ENCODE measurements at regions not wholly inside any gene's neighbourhood (a gene's known extent, or its start where the extent isn't known, plus 50 kb on each side); places are given as distances from the start of the nearest gene placed in this dataset.

GRCh38 chr4:164116286-164116685, 621.8 kb downstream of the TMA16 start:
- peak overlapping the region; percentile 41 for H2AFZ ChIP-seq (replicated peaks)
- no peaks in the 10 kb centered on the region for H3K4me1 Mint-ChIP-seq
- H3K9me3 Mint-ChIP-seq = no peaks in the 10 kb centered on the region
- DNase-seq (ENCODE audit: low spot score) = no peak
- H3K36me3 ChIP-seq = no peaks in the 10 kb centered on the region
- no peak overlapping the region for H3K4me3 Mint-ChIP-seq
- H3K27ac Mint-ChIP-seq = no peak overlapping the region
- H3K4me2 ChIP-seq = no peak overlapping the region
- H3K27ac ChIP-seq = no peak overlapping the region
- no peak overlapping the region for H3K9ac ChIP-seq
- H4K20me1 ChIP-seq (ENCODE audit: low read depth) = no peaks in the 10 kb centered on the region
- H3F3A ChIP-seq (ENCODE audit: low read depth) = no peaks in the 10 kb centered on the region
- H3K27me3 Mint-ChIP-seq (ENCODE audit: insufficient read depth, low read depth) = peaks cover 2% of the 10 kb centered on the region
- no peaks in the 10 kb centered on the region for H3K79me2 ChIP-seq (ENCODE audit: low read depth)
- H3K36me3 Mint-ChIP-seq = no peaks in the 10 kb centered on the region
- H3K27me3 ChIP-seq = no peaks in the 10 kb centered on the region
- no peak overlapping the region for H3K4me3 ChIP-seq
- no peaks in the 10 kb centered on the region for H3K4me1 ChIP-seq
- TF ChIP-seq, protein P1, sequence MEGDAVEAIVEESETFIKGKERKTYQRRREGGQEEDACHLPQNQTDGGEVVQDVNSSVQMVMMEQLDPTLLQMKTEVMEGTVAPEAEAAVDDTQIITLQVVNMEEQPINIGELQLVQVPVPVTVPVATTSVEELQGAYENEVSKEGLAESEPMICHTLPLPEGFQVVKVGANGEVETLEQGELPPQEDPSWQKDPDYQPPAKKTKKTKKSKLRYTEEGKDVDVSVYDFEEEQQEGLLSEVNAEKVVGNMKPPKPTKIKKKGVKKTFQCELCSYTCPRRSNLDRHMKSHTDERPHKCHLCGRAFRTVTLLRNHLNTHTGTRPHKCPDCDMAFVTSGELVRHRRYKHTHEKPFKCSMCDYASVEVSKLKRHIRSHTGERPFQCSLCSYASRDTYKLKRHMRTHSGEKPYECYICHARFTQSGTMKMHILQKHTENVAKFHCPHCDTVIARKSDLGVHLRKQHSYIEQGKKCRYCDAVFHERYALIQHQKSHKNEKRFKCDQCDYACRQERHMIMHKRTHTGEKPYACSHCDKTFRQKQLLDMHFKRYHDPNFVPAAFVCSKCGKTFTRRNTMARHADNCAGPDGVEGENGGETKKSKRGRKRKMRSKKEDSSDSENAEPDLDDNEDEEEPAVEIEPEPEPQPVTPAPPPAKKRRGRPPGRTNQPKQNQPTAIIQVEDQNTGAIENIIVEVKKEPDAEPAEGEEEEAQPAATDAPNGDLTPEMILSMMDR (IDR thresholded peaks at IDR 0.05) = no peak
- TF ChIP-seq EZH2 (IDR thresholded peaks at IDR 0.05) (no peak), EZH2phosphoT487 (IDR thresholded peaks at IDR 0.05) (no peak)
- H3K9me3 ChIP-seq (ENCODE audit: low read depth) = no peaks in the 10 kb centered on the region

DNA sequence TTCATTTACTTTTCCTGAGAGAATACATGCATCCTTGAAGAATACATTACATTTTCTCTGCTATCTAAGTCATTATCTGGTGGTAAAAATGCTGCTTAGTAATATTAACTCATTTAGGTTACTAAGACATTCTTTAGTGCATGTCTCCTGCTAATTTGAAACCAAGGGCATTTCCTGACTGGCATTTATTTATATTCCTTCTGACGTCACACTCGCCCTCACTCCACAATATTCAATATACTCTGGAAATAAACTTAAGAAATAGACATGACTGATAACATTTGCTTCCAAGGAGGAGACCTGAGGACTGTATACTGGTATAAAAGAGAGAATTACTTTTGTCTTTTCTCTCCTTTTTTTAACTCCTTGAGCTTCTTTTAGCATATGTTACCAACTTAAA, 619.5 kb upstream of the SMIM31 start:
- Histone ChIP-seq H3F3A (ENCODE audit: low read depth) (no peaks in the 10 kb centered on the region), H3K9me3 (ENCODE audit: low read depth) (no peaks in the 10 kb centered on the region), H3K4me1 (peaks cover 7% of the 10 kb centered on the region), H3K9ac (no peak overlapping the region), H2AFZ (replicated peaks) (no peak overlapping the region), H3K27me3 (no peaks in the 10 kb centered on the region), H3K4me2 (no peak overlapping the region), H3K36me3 (no peaks in the 10 kb centered on the region), H3K27ac (no peak overlapping the region), H3K79me2 (ENCODE audit: low read depth) (no peaks in the 10 kb centered on the region), H4K20me1 (ENCODE audit: low read depth) (no peaks in the 10 kb centered on the region), H3K4me3 (no peak overlapping the region)
- H3K27ac Mint-ChIP-seq = no peak overlapping the region
- no peaks in the 10 kb centered on the region for H3K36me3 Mint-ChIP-seq
- no peak for TF ChIP-seq EZH2phosphoT487 (IDR thresholded peaks at IDR 0.05)
- TF ChIP-seq, protein P1 (IDR thresholded peaks at IDR 0.05) = no peak
- TF ChIP-seq EZH2 (IDR thresholded peaks at IDR 0.05) = no peak
- H3K4me1 Mint-ChIP-seq = peaks cover 14% of the 10 kb centered on the region
- H3K9me3 Mint-ChIP-seq = no peaks in the 10 kb centered on the region
- DNase-seq (ENCODE audit: low spot score) = no peak
- H3K4me3 Mint-ChIP-seq = no peak overlapping the region
- no peaks in the 10 kb centered on the region for H3K27me3 Mint-ChIP-seq (ENCODE audit: insufficient read depth, low read depth)

DNA sequence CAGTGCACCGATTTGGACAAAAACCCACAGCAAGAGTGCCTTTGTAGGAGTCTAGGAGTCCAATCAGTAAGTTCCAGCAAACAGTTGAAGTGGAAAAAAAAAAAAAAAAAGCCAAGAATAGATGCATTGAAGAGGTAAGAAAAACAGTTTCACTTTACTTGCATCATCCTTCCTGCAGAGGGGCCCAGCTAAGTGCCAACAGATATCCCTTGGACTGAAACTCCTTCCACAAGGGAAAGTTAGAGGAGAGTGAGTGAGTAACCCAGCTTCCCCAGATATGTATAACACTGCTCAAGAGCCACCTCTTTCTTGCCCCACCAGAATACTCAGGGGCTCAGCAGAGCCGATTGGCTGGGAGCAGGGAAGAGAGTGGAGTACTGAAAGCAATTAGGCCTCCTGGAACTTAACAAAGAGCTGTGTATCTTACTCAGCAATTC, 617.7 kb upstream of the SMIM31 start:
- no peak overlapping the region for H3K4me2 ChIP-seq
- H4K20me1 ChIP-seq (ENCODE audit: low read depth) = no peaks in the 10 kb centered on the region
- H3K4me3 ChIP-seq = no peak overlapping the region
- TF ChIP-seq, protein P1 (IDR thresholded peaks at IDR 0.05) = no peak
- no peak for TF ChIP-seq EZH2phosphoT487 (IDR thresholded peaks at IDR 0.05)
- no peak for TF ChIP-seq EZH2 (IDR thresholded peaks at IDR 0.05)
- Mint-ChIP-seq H3K27me3 (ENCODE audit: insufficient read depth, low read depth) (no peaks in the 10 kb centered on the region), H3K9me3 (no peaks in the 10 kb centered on the region), H3K4me3 (no peak overlapping the region), H3K27ac (no peak overlapping the region), H3K4me1 (peaks cover 4% of the 10 kb centered on the region), H3K36me3 (no peaks in the 10 kb centered on the region)
- no peaks in the 10 kb centered on the region for H3K9me3 ChIP-seq (ENCODE audit: low read depth)
- H3K4me1 ChIP-seq = peaks cover 7% of the 10 kb centered on the region
- H3K27me3 ChIP-seq = no peaks in the 10 kb centered on the region
- DNase-seq (ENCODE audit: low spot score) = peak; percentile 34
- no peaks in the 10 kb centered on the region for H3F3A ChIP-seq (ENCODE audit: low read depth)
- H3K27ac ChIP-seq = peak overlapping the region; percentile 47
- no peak overlapping the region for H3K9ac ChIP-seq
- no peaks in the 10 kb centered on the region for H3K36me3 ChIP-seq
- no peaks in the 10 kb centered on the region for H3K79me2 ChIP-seq (ENCODE audit: low read depth)
- H2AFZ ChIP-seq (replicated peaks) = peak overlapping the region; percentile 80
